ENCODE measurements at regions not wholly inside any gene's neighbourhood (a gene's known extent, or its start where the extent isn't known, plus 50 kb on each side); places are given as distances from the start of the nearest gene placed in this dataset.

GRCh38 chr9:1128046-1128445 is 77.9 kb downstream of the DMRT2 start:
- DNase-seq: no peak
- TF ChIP-seq EP300 (IDR thresholded peaks at IDR 0.05) (no peak), CTCF (IDR thresholded peaks at IDR 0.05) (no peak), POLR2A (IDR thresholded peaks at IDR 0.05) (no peak), POLR2AphosphoS5 (IDR thresholded peaks at IDR 0.05) (no peak)
- H3K27ac ChIP-seq: no peak overlapping the region
- no peak overlapping the region for H3K4me3 ChIP-seq
- H3K4me1 ChIP-seq: no peaks in the 10 kb centered on the region
- intact Hi-C loops (cut with DNase I; ENCODE audit: low total_unique reads): no loop called here
- H3K27me3 ChIP-seq: no peaks in the 10 kb centered on the region
- no peaks in the 10 kb centered on the region for H3K36me3 ChIP-seq
- WGBS, 5 donors: 70 to 83% (median 79%) methylated on average over 1 of the region's 1 CpG
- H3K9me3 ChIP-seq: peaks cover 0 to 7% (median 0%) of the 10 kb centered on the region in 4 donors

- no peaks in the 10 kb centered on the region for H3K27me3 ChIP-seq
- H3K4me3 ChIP-seq: no peak overlapping the region
- no peaks in the 10 kb centered on the region for H3K36me3 ChIP-seq
- H3K4me1 ChIP-seq: no peaks in the 10 kb centered on the region
- H3K9me3 ChIP-seq: peaks cover 0 to 7% (median under 1%) of the 10 kb centered on the region in 4 donors
- H3K27ac ChIP-seq: no peak overlapping the region
- no peak for DNase-seq
- TF ChIP-seq CTCF (IDR thresholded peaks at IDR 0.05): no peak
- no peak for TF ChIP-seq EP300 (IDR thresholded peaks at IDR 0.05)
- TF ChIP-seq POLR2AphosphoS5 (IDR thresholded peaks at IDR 0.05): no peak
- TF ChIP-seq POLR2A (IDR thresholded peaks at IDR 0.05): no peak
- intact Hi-C loops (cut with DNase I; ENCODE audit: low total_unique reads): no loop called here
- 11 to 27% (median 16%) methylated on average over 4 of the region's 4 CpGs for WGBS, 5 donors
Measured at GRCh38 chr9:1129382-1129781, 79.2 kb downstream of the DMRT2 start.

DNA sequence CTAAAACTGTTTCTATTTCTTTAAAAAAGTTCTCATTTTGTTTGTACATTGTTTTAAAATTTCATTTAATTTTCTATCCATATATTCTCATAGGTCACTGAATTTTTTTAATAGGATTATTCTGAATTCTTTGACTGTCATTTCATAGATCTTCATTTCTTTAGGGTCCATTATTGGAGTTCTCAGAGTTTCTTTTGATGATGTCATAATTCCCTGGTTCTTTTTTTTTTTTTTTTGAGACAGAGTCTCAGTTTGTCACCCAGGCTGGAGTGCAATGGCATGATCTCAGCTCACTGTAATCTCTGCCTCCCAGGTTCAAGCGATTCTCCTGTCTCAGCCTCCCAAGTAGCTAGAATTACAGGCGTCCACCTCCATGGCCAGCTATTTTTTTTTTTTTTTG is 89.9 kb downstream of the DMRT2 start:
- Histone ChIP-seq H3K4me1 (no peaks in the 10 kb centered on the region), H3K36me3 (no peaks in the 10 kb centered on the region), H3K27ac (no peak overlapping the region), H3K27me3 (no peaks in the 10 kb centered on the region), H3K9me3 (peaks cover 2 to 38% (median 11%) of the 10 kb centered on the region in 4 donors), H3K4me3 (no peak overlapping the region)
- intact Hi-C loops (cut with DNase I; ENCODE audit: low total_unique reads): no loop called here
- TF ChIP-seq POLR2AphosphoS5 (IDR thresholded peaks at IDR 0.05) (no peak), EP300 (IDR thresholded peaks at IDR 0.05) (no peak), CTCF (IDR thresholded peaks at IDR 0.05) (no peak), POLR2A (IDR thresholded peaks at IDR 0.05) (no peak)
- 87 to 97% (median 94%) methylated on average over 2 of the region's 2 CpGs for WGBS, 5 donors
- DNase-seq: no peak

DNA sequence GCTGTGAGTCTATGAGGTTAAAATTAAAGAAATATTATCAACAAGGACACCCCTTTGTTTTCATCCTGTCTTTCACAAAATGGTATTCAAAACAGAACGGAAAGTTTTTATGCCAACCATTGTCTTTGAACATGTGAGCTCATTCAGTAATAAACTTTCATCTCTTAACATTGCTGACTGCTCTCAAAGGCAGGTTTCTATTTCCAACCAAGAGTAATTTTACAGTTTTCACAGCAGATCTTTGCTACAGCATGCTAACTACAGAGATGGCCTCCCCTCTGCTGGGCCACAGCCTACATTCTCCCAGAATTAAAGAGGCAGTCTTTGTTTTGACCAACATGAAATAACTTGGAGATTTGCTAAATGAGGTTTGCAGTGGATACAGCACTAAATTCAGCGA is 101.5 kb downstream of the DMRT2 start:
- intact Hi-C loops (cut with DNase I; ENCODE audit: low total_unique reads): no loop called here
- DNase-seq: no peak
- H3K36me3 ChIP-seq: no peaks in the 10 kb centered on the region
- TF ChIP-seq POLR2AphosphoS5 (IDR thresholded peaks at IDR 0.05) (no peak), EP300 (IDR thresholded peaks at IDR 0.05) (no peak), POLR2A (IDR thresholded peaks at IDR 0.05) (no peak), CTCF (IDR thresholded peaks at IDR 0.05) (no peak)
- H3K4me3 ChIP-seq: no peak overlapping the region
- H3K27me3 ChIP-seq: no peaks in the 10 kb centered on the region
- WGBS, 5 donors: 69 to 82% (median 79%) methylated on average over 2 of the region's 2 CpGs
- no peaks in the 10 kb centered on the region for H3K4me1 ChIP-seq
- no peaks in the 10 kb centered on the region for H3K9me3 ChIP-seq
- no peak overlapping the region for H3K27ac ChIP-seq

Data from stomach (tissue), 8 donors.